ENCODE measurements at regions not wholly inside any gene's neighbourhood (a gene's known extent, or its start where the extent isn't known, plus 50 kb on each side); places are given as distances from the start of the nearest gene placed in this dataset.
"Not testable (repeated sequence)": the region's sequence is repeated elsewhere in the genome, so short reads cannot be mapped to it uniquely, and the experiment has no call there.

GRCh38 chr15:35967968-35968367, 422.0 kb upstream of the DPH6 start:
- H3K4me1 Mint-ChIP-seq; ATAC-seq (replicated peaks); H3K9me3 Mint-ChIP-seq; H3K27me3 Mint-ChIP-seq; H3K4me3 Mint-ChIP-seq; DNase-seq; H3K36me3 Mint-ChIP-seq; H3K27ac Mint-ChIP-seq: not testable (repeated sequence)

DNA sequence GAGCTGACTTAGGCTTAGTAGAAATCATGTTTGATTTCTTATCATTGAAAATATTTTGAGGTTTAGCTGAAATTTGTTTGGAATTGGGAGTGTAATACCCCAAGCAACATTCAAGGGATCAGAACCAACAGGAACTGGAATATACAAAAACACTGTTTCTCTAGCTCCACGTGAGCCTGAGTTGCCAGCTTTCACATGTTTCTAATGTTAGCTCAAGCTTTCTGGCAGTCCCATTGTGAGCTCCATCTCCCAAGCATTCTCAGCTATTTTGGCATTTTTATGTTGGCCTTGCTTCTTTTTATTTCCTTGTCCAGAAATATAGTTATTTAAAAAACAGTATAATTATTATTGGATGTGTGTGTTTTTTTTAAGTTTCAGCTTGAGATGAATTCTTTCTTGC, 427.1 kb upstream of the DPH6 start:
- Mint-ChIP-seq H3K9me3 (peaks cover 0 to 1% of the 10 kb centered on the region in 2 donors), H3K4me3 (no peak overlapping the region), H3K4me1 (no peaks in the 10 kb centered on the region), H3K36me3 (no peaks in the 10 kb centered on the region), H3K27ac (no peak overlapping the region), H3K27me3 (no peaks in the 10 kb centered on the region)
- ATAC-seq (replicated peaks), result no peak
- DNase-seq, result no peak

DNA sequence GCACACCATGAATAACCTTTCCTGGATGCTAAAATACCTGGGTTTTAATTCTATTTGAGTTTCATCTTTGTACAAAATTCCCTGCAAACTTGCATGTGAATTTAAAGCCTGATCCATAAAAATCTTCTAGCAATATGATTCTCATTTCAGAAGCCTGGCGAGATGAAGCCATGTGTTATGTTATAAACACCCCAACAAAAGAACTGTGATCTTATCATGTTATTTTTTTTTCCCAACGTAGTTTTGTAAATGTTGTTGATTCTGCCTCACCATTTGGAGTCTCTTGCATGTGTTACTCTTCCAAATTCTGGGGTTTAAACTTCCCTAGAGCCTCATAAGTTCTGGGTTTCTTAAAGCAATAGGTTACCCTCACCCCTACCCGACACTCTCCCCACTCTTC, 428.1 kb upstream of the DPH6 start:
- Mint-ChIP-seq H3K36me3 (no peaks in the 10 kb centered on the region), H3K4me3 (no peak overlapping the region), H3K9me3 (peaks cover 0 to 1% of the 10 kb centered on the region in 2 donors), H3K27me3 (no peaks in the 10 kb centered on the region), H3K4me1 (no peaks in the 10 kb centered on the region), H3K27ac (no peak overlapping the region)
- DNase-seq, result no peak
- ATAC-seq (replicated peaks), result no peak

DNA sequence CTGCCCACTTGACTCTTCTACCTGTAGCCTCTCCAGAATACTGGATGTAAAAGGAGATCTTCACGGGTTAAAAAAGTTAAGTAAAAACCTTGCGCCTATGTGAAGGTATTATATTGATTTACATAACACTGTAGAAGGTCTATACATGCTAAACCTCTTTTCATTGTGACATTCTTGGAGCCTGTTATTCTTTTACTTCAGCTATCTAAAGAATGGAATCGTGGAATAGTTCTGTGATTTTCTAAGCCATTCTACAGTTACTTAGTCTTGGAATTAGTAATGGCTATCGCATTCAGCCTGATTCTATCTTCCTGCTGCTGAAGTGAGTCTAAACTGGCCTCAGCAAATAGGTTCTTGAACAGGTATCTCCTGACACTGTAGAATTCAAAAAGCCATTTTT, 430.0 kb upstream of the DPH6 start:
- H3K4me1 Mint-ChIP-seq, result no peaks in the 10 kb centered on the region
- H3K9me3 Mint-ChIP-seq, result peaks cover 0 to 1% of the 10 kb centered on the region in 2 donors
- no peaks in the 10 kb centered on the region for H3K27me3 Mint-ChIP-seq
- H3K27ac Mint-ChIP-seq, result no peak overlapping the region
- no peaks in the 10 kb centered on the region for H3K36me3 Mint-ChIP-seq
- ATAC-seq (replicated peaks), result no peak
- DNase-seq, result no peak
- no peak overlapping the region for H3K4me3 Mint-ChIP-seq

GRCh38 chr15:35979608-35980007, 433.6 kb upstream of the DPH6 start:
- Mint-ChIP-seq H3K36me3 (no peaks in the 10 kb centered on the region), H3K9me3 (no peaks in the 10 kb centered on the region), H3K4me3 (no peak overlapping the region), H3K27me3 (no peaks in the 10 kb centered on the region), H3K4me1 (no peaks in the 10 kb centered on the region), H3K27ac (no peak overlapping the region)
- no peak for DNase-seq
- no peak for ATAC-seq (replicated peaks)

DNA sequence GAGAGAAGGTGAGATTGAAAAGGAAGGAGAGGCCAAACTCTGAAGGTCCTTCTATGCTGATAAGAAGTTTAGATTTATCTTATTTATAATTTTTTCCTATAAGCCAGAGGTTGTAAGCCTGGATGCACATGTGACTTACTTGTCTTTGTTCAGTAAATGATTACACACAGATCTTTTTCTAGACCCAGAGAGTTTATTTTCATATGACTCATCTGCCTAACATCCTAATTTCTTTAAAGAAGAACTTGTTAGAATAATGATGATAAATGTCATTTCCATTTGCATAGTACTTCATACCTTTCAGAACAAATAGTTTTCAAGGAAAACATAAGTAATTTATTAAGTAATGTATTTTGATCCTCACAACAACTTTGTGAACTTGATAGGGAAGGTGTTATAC, 434.8 kb upstream of the DPH6 start:
- Mint-ChIP-seq H3K4me1 (no peaks in the 10 kb centered on the region), H3K27ac (no peak overlapping the region), H3K4me3 (no peak overlapping the region), H3K9me3 (no peaks in the 10 kb centered on the region), H3K27me3 (no peaks in the 10 kb centered on the region), H3K36me3 (no peaks in the 10 kb centered on the region)
- DNase-seq (no peak), ATAC-seq (replicated peaks) (no peak)

- Mint-ChIP-seq H3K27ac (no peak overlapping the region), H3K36me3 (no peaks in the 10 kb centered on the region), H3K9me3 (peaks cover 2 to 3% of the 10 kb centered on the region in 2 donors), H3K4me1 (no peaks in the 10 kb centered on the region), H3K27me3 (no peaks in the 10 kb centered on the region), H3K4me3 (no peak overlapping the region)
- DNase-seq (no peak), ATAC-seq (replicated peaks) (no peak)
Observed at GRCh38 chr15:35986191-35986721, 440.3 kb upstream of the DPH6 start.

GRCh38 chr15:35987056-35987455, 441.1 kb upstream of the DPH6 start:
- DNase-seq, result no peak
- H3K27me3 Mint-ChIP-seq, result no peaks in the 10 kb centered on the region
- H3K36me3 Mint-ChIP-seq, result no peaks in the 10 kb centered on the region
- H3K4me1 Mint-ChIP-seq, result no peaks in the 10 kb centered on the region
- no peak overlapping the region for H3K4me3 Mint-ChIP-seq
- no peak for ATAC-seq (replicated peaks)
- peaks cover 2 to 3% of the 10 kb centered on the region in 2 donors for H3K9me3 Mint-ChIP-seq
- no peak overlapping the region for H3K27ac Mint-ChIP-seq

DNA sequence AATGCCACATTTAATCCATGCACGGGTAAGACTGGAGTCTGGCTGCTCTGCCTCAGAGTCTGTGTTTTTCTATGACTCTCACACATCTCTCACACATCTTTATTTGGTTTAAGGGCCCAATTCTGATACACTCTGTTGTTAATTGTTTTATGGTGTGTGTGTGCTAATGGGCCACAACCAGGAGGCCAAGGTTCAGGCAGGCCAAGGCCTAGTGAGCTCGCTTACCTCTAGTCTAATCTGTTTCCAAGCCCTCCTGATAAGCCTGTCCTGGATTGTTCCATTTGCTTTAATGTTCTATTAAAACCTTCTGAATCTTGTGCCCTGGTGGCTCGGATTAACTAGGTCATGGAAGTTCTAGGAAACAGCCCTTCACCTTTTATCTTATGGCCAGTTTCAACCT, 445.4 kb upstream of the DPH6 start:
- H3K4me1 Mint-ChIP-seq, result no peaks in the 10 kb centered on the region
- no peak overlapping the region for H3K4me3 Mint-ChIP-seq
- peaks cover 2 to 3% of the 10 kb centered on the region in 2 donors for H3K9me3 Mint-ChIP-seq
- no peak overlapping the region for H3K27ac Mint-ChIP-seq
- H3K27me3 Mint-ChIP-seq, result no peaks in the 10 kb centered on the region
- ATAC-seq (replicated peaks), result no peak
- DNase-seq, result no peak
- H3K36me3 Mint-ChIP-seq, result no peaks in the 10 kb centered on the region

GRCh38 chr15:35992791-35993190, 446.8 kb upstream of the DPH6 start:
- H3K27ac Mint-ChIP-seq, result no peak overlapping the region
- H3K27me3 Mint-ChIP-seq, result no peaks in the 10 kb centered on the region
- no peaks in the 10 kb centered on the region for H3K36me3 Mint-ChIP-seq
- no peaks in the 10 kb centered on the region for H3K4me1 Mint-ChIP-seq
- DNase-seq (no peak), ATAC-seq (replicated peaks) (no peak)
- no peak overlapping the region for H3K4me3 Mint-ChIP-seq
- peaks cover 2 to 7% of the 10 kb centered on the region in 2 donors for H3K9me3 Mint-ChIP-seq

- Mint-ChIP-seq H3K9me3 (peaks cover 2 to 7% of the 10 kb centered on the region in 2 donors), H3K27ac (no peak overlapping the region), H3K4me1 (no peaks in the 10 kb centered on the region), H3K4me3 (no peak overlapping the region), H3K27me3 (no peaks in the 10 kb centered on the region), H3K36me3 (no peaks in the 10 kb centered on the region)
- no peak for DNase-seq
- no peak for ATAC-seq (replicated peaks)
Observed at GRCh38 chr15:35993196-35993595, 447.2 kb upstream of the DPH6 start.

DNA sequence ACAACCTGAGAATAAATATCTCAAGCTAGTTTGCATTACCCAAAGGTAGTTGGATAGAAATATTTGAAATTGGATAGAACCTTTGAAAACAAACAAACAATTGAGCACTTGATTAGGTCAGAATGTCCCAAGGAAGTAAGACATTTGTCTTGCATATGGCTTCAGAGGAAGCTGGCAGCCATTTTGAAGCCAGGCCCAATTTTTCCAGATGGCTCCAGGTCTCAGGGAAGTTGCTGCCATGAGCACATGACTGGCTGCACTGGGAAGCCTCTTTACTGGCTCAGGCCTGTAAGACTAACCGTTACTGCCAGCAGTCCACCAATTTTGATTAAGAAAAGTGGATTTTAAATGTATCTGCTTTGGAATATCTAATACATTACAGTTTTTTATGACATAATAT, 448.9 kb upstream of the DPH6 start:
- Mint-ChIP-seq H3K36me3 (no peaks in the 10 kb centered on the region), H3K4me3 (no peak overlapping the region), H3K27ac (no peak overlapping the region), H3K27me3 (no peaks in the 10 kb centered on the region), H3K4me1 (no peaks in the 10 kb centered on the region), H3K9me3 (peaks cover 2 to 7% of the 10 kb centered on the region in 2 donors)
- DNase-seq (no peak), ATAC-seq (replicated peaks) (no peak)

GRCh38 chr15:35998663-35999602, 453.0 kb upstream of the DPH6 start:
- ATAC-seq (replicated peaks), result no peak
- Mint-ChIP-seq H3K27me3 (no peaks in the 10 kb centered on the region), H3K4me1 (no peaks in the 10 kb centered on the region), H3K27ac (no peak overlapping the region), H3K4me3 (no peak overlapping the region), H3K9me3 (peaks cover 0 to 4% of the 10 kb centered on the region in 2 donors), H3K36me3 (no peaks in the 10 kb centered on the region)
- no peak for DNase-seq

DNA sequence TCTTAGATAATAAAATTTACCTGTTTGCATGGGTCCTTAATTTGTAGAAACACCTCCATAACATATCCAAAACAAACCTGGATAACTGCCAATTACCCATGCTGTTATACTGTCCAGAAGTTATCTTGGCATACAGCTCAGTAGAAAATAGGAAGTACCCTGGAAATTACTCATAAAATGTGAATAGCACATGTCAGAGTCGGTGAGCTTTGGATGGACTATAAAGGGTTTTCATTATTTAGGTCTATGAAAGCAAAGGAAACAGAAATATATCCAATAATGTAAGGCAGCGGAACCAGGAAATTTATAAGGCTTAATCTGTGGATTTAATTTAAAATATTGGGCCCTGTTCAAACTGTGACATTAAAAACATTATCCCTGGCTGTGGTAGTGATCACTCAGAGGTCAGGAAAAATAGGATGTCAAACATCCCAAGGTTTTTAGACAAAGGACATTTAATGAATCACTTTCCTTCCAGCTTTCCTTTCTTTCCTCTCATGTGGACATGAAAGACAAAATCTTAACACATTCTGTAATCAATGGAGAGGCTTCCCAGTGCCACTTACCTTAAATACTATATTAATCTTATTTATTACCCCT, 459.0 kb upstream of the DPH6 start:
- no peaks in the 10 kb centered on the region for H3K4me1 Mint-ChIP-seq
- DNase-seq (no peak), ATAC-seq (replicated peaks) (no peak)
- no peak overlapping the region for H3K4me3 Mint-ChIP-seq
- no peaks in the 10 kb centered on the region for H3K27me3 Mint-ChIP-seq
- no peak overlapping the region for H3K27ac Mint-ChIP-seq
- H3K36me3 Mint-ChIP-seq, result no peaks in the 10 kb centered on the region
- peaks cover 0 to 4% of the 10 kb centered on the region in 2 donors for H3K9me3 Mint-ChIP-seq

DNA sequence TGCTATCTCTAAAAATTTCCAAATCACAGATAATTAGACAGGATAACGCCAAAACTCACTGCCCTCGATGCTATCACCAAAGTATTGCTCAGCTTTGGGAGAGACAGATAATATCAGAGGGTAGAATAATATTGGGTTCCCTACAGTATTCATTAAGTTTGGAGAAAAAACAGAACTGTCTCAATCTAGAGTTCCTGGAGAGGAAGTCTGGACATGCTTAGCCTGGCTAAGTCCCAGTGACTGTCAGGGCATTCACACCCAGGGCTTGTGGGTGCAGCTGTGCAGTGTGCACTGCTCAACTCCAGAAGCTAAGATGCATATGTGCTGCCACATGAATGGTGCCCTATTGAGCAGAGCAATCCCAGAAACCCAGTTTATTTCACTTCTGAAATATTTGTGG, 459.6 kb upstream of the DPH6 start:
- Mint-ChIP-seq H3K36me3 (no peaks in the 10 kb centered on the region), H3K4me3 (no peak overlapping the region), H3K9me3 (peaks cover 0 to 4% of the 10 kb centered on the region in 2 donors), H3K27ac (no peak overlapping the region), H3K4me1 (no peaks in the 10 kb centered on the region), H3K27me3 (no peaks in the 10 kb centered on the region)
- no peak for DNase-seq
- no peak for ATAC-seq (replicated peaks)
